Heart left ventricle (tissue), 13 donors: ENCODE measurements at regions not wholly inside any gene's neighbourhood (a gene's known extent, or its start where the extent isn't known, plus 50 kb on each side); places are given as distances from the start of the nearest gene placed in this dataset.

Experiments used
- POLR2A ChIP-seq, 2 donors: fragments of 450-650 bp; IDR thresholded peaks; one replicate each; pipeline ENCODE4 v1.6.1; 2017; ENCODE audit warnings: antibody characterized with exemption in 2 of 2, mild to moderate bottlenecking in 2 of 2, moderate library complexity in 2 of 2
- TF ChIP-seq, protein P1 (sequence below), 12 donors: fragments of 200-600 bp; sonication (generic) in 4 of 12; IDR thresholded peaks; one replicate each; pipeline versions ENCODE4 v1.5.0 to v1.8.0; 2018 to 2022; ENCODE audit warnings: antibody characterized with exemption in 12 of 12, mild to moderate bottlenecking in 5 of 12
- donor health status: ischemic (EF 13 %, LVEDD 7.1; RV severe dilation, severe dysfunction).
- donor health status: DM: no; HTN: yes; CAD: no.
- donor health status: DM: no; HTN: no; CAD: no.
- donor health status: ischemic (EF 25% LVEDD 6.9; RV normal size, moderate dysfunction).
- donor health status: ischemic (EF 25% LVEDD 5.7; RV mildly dilated, moderate dysfunction).
- donor health status: ischemic (EF 35%, LVEDD 5.7; RV mildly dilated, moderate dysfunction).
- donor health status: nonischemic (EF 11% LVEDD 7.7; RV severe dilation, severe dysfunction).
- donor health status: DM: yes; HTN: yes; CAD: no.
- donor health status: PGD.
- donor health status: ischemic (EF 29% LVEDD 5.4; RV normal size, mild dysfunction).
- donor health status: nonischemic (EF 23%, LVEDD 6.1; RV moderate dilation, normal function).

DNA sequence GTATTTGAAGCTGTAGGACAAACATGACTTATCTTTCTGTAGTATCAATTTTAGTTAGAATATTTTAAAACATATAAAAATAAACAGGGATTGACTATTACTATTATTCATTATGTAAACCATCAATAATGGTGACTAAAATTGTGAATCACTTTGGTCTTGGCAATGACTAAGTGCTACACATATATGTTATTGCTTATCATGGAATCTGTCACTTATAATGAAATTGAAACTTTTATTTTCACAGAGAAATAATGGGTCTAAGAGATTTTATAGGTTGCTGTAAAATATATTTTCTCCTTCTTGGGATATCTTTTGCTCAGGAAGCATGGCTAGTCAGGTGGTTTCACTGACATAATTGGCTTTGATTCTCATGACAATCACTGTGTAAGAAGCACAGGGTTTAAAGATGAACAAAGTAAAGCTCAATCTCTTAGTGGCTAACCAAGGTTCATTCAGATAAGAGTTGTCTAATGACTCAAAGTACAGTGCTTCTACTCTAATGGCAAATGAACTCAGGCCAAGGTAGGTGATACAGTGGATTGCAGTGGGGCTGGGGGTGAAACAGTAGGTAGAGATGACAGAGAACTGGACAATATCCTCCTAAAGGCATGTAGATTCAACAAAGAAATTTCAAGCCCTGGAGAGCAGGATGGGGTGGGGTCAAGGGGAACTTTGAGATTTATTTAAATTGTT is 98.6 kb upstream of the FANCL start:
- no peak for TF ChIP-seq POLR2A (IDR thresholded peaks at IDR 0.05)
- TF ChIP-seq, protein P1, sequence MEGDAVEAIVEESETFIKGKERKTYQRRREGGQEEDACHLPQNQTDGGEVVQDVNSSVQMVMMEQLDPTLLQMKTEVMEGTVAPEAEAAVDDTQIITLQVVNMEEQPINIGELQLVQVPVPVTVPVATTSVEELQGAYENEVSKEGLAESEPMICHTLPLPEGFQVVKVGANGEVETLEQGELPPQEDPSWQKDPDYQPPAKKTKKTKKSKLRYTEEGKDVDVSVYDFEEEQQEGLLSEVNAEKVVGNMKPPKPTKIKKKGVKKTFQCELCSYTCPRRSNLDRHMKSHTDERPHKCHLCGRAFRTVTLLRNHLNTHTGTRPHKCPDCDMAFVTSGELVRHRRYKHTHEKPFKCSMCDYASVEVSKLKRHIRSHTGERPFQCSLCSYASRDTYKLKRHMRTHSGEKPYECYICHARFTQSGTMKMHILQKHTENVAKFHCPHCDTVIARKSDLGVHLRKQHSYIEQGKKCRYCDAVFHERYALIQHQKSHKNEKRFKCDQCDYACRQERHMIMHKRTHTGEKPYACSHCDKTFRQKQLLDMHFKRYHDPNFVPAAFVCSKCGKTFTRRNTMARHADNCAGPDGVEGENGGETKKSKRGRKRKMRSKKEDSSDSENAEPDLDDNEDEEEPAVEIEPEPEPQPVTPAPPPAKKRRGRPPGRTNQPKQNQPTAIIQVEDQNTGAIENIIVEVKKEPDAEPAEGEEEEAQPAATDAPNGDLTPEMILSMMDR (IDR thresholded peaks at IDR 0.05), result no peak
